ENCODE measurements at regions not wholly inside any gene's neighbourhood (a gene's known extent, or its start where the extent isn't known, plus 50 kb on each side); places are given as distances from the start of the nearest gene placed in this dataset.

DNA sequence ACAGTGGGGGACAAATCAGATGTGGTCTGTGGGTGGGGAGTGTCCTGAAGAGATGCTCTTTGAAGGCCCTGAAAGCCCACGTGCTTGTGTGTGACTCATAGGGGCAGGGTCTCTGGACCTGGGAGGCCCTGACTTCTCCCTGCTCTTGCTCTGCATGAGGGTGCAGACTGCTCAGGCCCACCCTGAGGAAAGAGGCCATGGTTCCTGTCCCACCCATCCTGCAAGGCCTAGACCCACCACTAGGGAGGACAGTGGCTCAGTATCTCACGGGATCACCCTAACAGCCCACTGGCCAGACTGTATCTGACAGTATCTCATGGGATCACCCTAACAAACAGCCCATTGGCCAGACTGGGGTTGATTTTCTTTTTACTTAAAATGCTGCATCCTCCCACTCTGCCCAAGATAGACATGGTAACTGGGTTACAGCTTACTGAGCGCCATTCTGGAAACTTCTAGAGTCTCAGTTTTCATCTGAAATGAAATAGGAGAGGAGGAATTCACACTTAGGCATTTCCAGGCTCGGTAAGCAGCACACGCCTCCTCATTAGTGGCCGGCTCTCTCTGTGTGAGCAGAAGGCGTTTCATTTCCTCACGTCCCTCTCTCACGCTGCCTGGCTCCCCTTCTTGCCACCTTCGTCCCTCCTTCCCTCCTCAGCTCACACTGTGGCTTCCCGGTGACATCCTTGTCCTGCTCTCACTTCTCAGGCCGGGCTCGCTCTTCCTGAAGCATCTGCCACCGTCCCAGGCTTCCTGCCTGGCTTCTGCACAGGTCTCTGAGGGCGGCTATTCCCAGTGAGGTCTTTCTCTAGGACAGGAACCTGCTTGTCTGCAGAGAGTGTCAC lies 242.6 kb downstream of the GLRX3 start:
- no CpG with 5 or more reads among the region's 15 CpGs for WGBS (ENCODE audit: extremely low coverage, insufficient read length, low lambda C conversion rate)
- Mint-ChIP-seq H3K4me3 (no peak overlapping the region), H3K4me1 (peaks cover 3 to 6% of the 10 kb centered on the region in 2 experiments; a peak in 3 of 4 replicates), H3K27ac (no peak overlapping the region), H3K27me3 (ENCODE audit: low read depth) (peaks cover 3% of the 10 kb centered on the region), H3K9me3 (peaks cover under 1 to 3% of the 10 kb centered on the region in 2 experiments; a peak in 3 of 5 replicates), H3K36me3 (ENCODE audit: insufficient read depth in 1 of 3, low read depth in 3 of 3) (peaks cover 0 to 1% (median 0%) of the 10 kb centered on the region in 3 experiments; a peak in 1 of 7 replicates)
- no peak overlapping the region for H3K23ac ChIP-seq (ENCODE audit: insufficient read length, low read depth, low read length)
- H3T11ph ChIP-seq (ENCODE audit: low read length) = no peak overlapping the region
- no peak overlapping the region for H2AK5ac ChIP-seq (ENCODE audit: insufficient read length, low read length)
- H2BK15ac ChIP-seq (ENCODE audit: low read depth, low read length) = no peak overlapping the region
- no peak overlapping the region for H2BK20ac ChIP-seq (ENCODE audit: low read depth, low read length, poor library complexity, severe bottlenecking)
- no peak overlapping the region for H4K5ac ChIP-seq (ENCODE audit: insufficient read length, low read depth, low read length)
- H3K4me2 ChIP-seq (ENCODE audit: insufficient read depth, insufficient read length, low read length) = no peak overlapping the region
- H3K4me1 ChIP-seq (ENCODE audit: insufficient read depth, low read length) = no peaks in the 10 kb centered on the region
- H3K9me3 ChIP-seq (ENCODE audit: control insufficient read depth, low read depth, low read length) = no peaks in the 10 kb centered on the region
- no peaks in the 10 kb centered on the region for H4K20me1 ChIP-seq (ENCODE audit: control insufficient read depth, insufficient read depth, insufficient read length)
- H3K56ac ChIP-seq (ENCODE audit: insufficient read length, low read depth, low read length) = no peak overlapping the region
- H2AFZ ChIP-seq (ENCODE audit: low read length) = no peak overlapping the region
- no peak overlapping the region for H2BK120ac ChIP-seq (ENCODE audit: low read depth, low read length, poor library complexity, severe bottlenecking)
- H3K9ac ChIP-seq (ENCODE audit: extremely low read depth, insufficient read length, low read length) = no peak overlapping the region
- H3K23me2 ChIP-seq (ENCODE audit: insufficient read length, low read depth, low read length, poor library complexity, severe bottlenecking) = no peaks in the 10 kb centered on the region
- H2BK12ac ChIP-seq (ENCODE audit: insufficient read length, low read depth, low read length) = no peak overlapping the region
- peak; percentile 62 for DNase-seq
- H4K91ac ChIP-seq (ENCODE audit: insufficient read length, low read depth, low read length) = no peak overlapping the region
- H3K18ac ChIP-seq (ENCODE audit: insufficient read length, low read depth, low read length) = peak overlapping the region; percentile 50
- H4K8ac ChIP-seq (replicated peaks; ENCODE audit: insufficient read length, low read depth, low read length) = no peak overlapping the region
- no peak overlapping the region for H2BK5ac ChIP-seq (ENCODE audit: insufficient read length, low read length)
- no peaks in the 10 kb centered on the region for H3K79me2 ChIP-seq (ENCODE audit: insufficient read depth, low read length)
- H3K79me1 ChIP-seq (ENCODE audit: insufficient read depth, low read depth, low read length, poor library complexity, severe bottlenecking) = no peaks in the 10 kb centered on the region
- no peak overlapping the region for H3K4ac ChIP-seq (ENCODE audit: low read depth, low read length)
- TF ChIP-seq, protein P1, sequence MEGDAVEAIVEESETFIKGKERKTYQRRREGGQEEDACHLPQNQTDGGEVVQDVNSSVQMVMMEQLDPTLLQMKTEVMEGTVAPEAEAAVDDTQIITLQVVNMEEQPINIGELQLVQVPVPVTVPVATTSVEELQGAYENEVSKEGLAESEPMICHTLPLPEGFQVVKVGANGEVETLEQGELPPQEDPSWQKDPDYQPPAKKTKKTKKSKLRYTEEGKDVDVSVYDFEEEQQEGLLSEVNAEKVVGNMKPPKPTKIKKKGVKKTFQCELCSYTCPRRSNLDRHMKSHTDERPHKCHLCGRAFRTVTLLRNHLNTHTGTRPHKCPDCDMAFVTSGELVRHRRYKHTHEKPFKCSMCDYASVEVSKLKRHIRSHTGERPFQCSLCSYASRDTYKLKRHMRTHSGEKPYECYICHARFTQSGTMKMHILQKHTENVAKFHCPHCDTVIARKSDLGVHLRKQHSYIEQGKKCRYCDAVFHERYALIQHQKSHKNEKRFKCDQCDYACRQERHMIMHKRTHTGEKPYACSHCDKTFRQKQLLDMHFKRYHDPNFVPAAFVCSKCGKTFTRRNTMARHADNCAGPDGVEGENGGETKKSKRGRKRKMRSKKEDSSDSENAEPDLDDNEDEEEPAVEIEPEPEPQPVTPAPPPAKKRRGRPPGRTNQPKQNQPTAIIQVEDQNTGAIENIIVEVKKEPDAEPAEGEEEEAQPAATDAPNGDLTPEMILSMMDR (conservative IDR thresholded peaks at IDR 0.05) = peak; percentile 61
- H3K14ac ChIP-seq (ENCODE audit: insufficient read depth, low read length) = no peak overlapping the region
- H3K27ac ChIP-seq (ENCODE audit: insufficient read length, low read depth, low read length) = no peak overlapping the region
- no peaks in the 10 kb centered on the region for H3K27me3 ChIP-seq (ENCODE audit: insufficient read depth, low read length)

Measured in H9 (cell line).